ENCODE measurements at regions not wholly inside any gene's neighbourhood (a gene's known extent, or its start where the extent isn't known, plus 50 kb on each side); places are given as distances from the start of the nearest gene placed in this dataset.

DNA sequence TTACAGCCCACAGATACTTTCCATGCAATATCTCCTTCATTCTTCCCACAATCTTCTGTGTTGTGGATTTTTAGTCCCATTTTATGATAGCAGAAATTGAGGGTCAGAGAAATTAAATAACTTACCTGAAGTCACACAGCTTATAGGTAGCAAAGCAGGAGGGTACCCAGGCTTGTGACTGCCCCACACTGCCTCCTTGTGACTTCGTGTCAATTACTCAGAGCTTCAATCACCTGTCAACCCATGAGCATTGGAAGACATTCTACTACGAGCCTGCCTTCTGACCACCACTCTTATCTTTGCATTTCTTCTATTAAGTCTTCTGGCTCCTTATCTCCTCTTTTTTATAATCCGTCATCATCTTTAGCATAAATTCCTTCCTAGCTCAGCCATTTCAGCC, 71.6 kb upstream of the NRSN1 start:
- ChIA-PET POLR2A (no interaction called here), CTCF (interaction anchor here (0.6 to 1.4 kb wide), 3 partner anchors 9 to 96 kb away, joined by 3 to 4 read pairs (median 3); no protein-coding TSS in a partner anchor)
- H3K4me3 ChIP-seq (ENCODE audit: low read depth, low read length): no peak overlapping the region
- TF ChIP-seq ZBTB48 (tag by site-specific recombination; IDR thresholded peaks at IDR 0.05) (no peak), ZBTB1 (tag by site-specific recombination; IDR thresholded peaks at IDR 0.05) (no peak), ZFP69B (tag by site-specific recombination; IDR thresholded peaks at IDR 0.05) (no peak), ZNF501 (tag by site-specific recombination; IDR thresholded peaks at IDR 0.05) (no peak), ZNF354C (tag by site-specific recombination; IDR thresholded peaks at IDR 0.05; ENCODE audit: borderline replicate concordance, low read depth) (no peak), HIC1 (tag by site-specific recombination; IDR thresholded peaks at IDR 0.05) (no peak), YY1 (tag by site-specific recombination; IDR thresholded peaks at IDR 0.05) (no peak), ZNF292 (tag by site-specific recombination; IDR thresholded peaks at IDR 0.05; ENCODE audit: borderline replicate concordance, low read depth) (no peak), ZNF76 (tag by site-specific recombination; IDR thresholded peaks at IDR 0.05; ENCODE audit: borderline replicate concordance, low read depth) (no peak), MEIS1 (CRISPR knock-in tag; IDR thresholded peaks at IDR 0.05; ENCODE audit: borderline replicate concordance) (no peak)
- H3K4me1 ChIP-seq (ENCODE audit: control insufficient read depth, insufficient read depth, low read length): no peaks in the 10 kb centered on the region
- H3K36me3 ChIP-seq (ENCODE audit: control insufficient read depth in 2 of 2, insufficient read depth in 1 of 2, low read length in 2 of 2): no peaks in the 10 kb centered on the region
- no peak overlapping the region for H3K27ac ChIP-seq (ENCODE audit: extremely low read depth, low read depth, low read length)
- H3K9me3 ChIP-seq (ENCODE audit: control insufficient read depth, insufficient read depth, low read depth, low read length): no peaks in the 10 kb centered on the region

- Histone ChIP-seq H3K9me3 (ENCODE audit: control insufficient read depth, insufficient read depth, low read depth, low read length) (no peaks in the 10 kb centered on the region), H3K27ac (ENCODE audit: extremely low read depth, low read depth, low read length) (no peak overlapping the region), H3K4me1 (ENCODE audit: control insufficient read depth, insufficient read depth, low read length) (no peaks in the 10 kb centered on the region), H3K36me3 (ENCODE audit: control insufficient read depth in 2 of 2, insufficient read depth in 1 of 2, low read length in 2 of 2) (no peaks in the 10 kb centered on the region), H3K4me3 (ENCODE audit: low read depth, low read length) (no peak overlapping the region)
- POLR2A ChIA-PET: no interaction called here
- CTCF ChIA-PET: interaction anchor here (0.5 kb wide), 1 partner anchor 208 kb away, joined by 4 read pairs; no protein-coding TSS in a partner anchor
- no peak for TF ChIP-seq SP2 (tag by site-specific recombination; IDR thresholded peaks at IDR 0.05)
- TF ChIP-seq HIC1 (tag by site-specific recombination; IDR thresholded peaks at IDR 0.05): no peak
- TF ChIP-seq ZNF529 (tag by site-specific recombination; IDR thresholded peaks at IDR 0.05; ENCODE audit: insufficient replicate concordance): no peak
- TF ChIP-seq, protein P1, sequence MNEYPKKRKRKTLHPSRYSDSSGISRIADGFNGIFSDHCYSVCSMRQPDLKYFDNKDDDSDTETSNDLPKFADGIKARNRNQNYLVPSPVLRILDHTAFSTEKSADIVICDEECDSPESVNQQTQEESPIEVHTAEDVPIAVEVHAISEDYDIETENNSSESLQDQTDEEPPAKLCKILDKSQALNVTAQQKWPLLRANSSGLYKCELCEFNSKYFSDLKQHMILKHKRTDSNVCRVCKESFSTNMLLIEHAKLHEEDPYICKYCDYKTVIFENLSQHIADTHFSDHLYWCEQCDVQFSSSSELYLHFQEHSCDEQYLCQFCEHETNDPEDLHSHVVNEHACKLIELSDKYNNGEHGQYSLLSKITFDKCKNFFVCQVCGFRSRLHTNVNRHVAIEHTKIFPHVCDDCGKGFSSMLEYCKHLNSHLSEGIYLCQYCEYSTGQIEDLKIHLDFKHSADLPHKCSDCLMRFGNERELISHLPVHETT (tag by site-specific recombination; IDR thresholded peaks at IDR 0.05): no peak
- no peak for TF ChIP-seq ZBTB8A (tag by site-specific recombination; IDR thresholded peaks at IDR 0.05)
- TF ChIP-seq, protein P2, sequence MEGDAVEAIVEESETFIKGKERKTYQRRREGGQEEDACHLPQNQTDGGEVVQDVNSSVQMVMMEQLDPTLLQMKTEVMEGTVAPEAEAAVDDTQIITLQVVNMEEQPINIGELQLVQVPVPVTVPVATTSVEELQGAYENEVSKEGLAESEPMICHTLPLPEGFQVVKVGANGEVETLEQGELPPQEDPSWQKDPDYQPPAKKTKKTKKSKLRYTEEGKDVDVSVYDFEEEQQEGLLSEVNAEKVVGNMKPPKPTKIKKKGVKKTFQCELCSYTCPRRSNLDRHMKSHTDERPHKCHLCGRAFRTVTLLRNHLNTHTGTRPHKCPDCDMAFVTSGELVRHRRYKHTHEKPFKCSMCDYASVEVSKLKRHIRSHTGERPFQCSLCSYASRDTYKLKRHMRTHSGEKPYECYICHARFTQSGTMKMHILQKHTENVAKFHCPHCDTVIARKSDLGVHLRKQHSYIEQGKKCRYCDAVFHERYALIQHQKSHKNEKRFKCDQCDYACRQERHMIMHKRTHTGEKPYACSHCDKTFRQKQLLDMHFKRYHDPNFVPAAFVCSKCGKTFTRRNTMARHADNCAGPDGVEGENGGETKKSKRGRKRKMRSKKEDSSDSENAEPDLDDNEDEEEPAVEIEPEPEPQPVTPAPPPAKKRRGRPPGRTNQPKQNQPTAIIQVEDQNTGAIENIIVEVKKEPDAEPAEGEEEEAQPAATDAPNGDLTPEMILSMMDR (tag by site-specific recombination; IDR thresholded peaks at IDR 0.05): no peak
- TF ChIP-seq HOXC10 (CRISPR knock-in tag; IDR thresholded peaks at IDR 0.05): no peak
- no peak for TF ChIP-seq ZNF585B (tag by site-specific recombination; IDR thresholded peaks at IDR 0.05)
- TF ChIP-seq SP7 (tag by site-specific recombination; IDR thresholded peaks at IDR 0.05): no peak
- no peak for TF ChIP-seq ZNF114 (tag by site-specific recombination; IDR thresholded peaks at IDR 0.05)
- TF ChIP-seq ZNF549 (tag by site-specific recombination; IDR thresholded peaks at IDR 0.05): no peak
- no peak for TF ChIP-seq ZBTB20 (tag by site-specific recombination; IDR thresholded peaks at IDR 0.05)
- TF ChIP-seq, protein P3, sequence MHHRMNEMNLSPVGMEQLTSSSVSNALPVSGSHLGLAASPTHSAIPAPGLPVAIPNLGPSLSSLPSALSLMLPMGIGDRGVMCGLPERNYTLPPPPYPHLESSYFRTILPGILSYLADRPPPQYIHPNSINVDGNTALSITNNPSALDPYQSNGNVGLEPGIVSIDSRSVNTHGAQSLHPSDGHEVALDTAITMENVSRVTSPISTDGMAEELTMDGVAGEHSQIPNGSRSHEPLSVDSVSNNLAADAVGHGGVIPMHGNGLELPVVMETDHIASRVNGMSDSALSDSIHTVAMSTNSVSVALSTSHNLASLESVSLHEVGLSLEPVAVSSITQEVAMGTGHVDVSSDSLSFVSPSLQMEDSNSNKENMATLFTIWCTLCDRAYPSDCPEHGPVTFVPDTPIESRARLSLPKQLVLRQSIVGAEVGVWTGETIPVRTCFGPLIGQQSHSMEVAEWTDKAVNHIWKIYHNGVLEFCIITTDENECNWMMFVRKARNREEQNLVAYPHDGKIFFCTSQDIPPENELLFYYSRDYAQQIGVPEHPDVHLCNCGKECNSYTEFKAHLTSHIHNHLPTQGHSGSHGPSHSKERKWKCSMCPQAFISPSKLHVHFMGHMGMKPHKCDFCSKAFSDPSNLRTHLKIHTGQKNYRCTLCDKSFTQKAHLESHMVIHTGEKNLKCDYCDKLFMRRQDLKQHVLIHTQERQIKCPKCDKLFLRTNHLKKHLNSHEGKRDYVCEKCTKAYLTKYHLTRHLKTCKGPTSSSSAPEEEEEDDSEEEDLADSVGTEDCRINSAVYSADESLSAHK (tag by site-specific recombination; IDR thresholded peaks at IDR 0.05): no peak
- TF ChIP-seq ZNF157 (tag by site-specific recombination; IDR thresholded peaks at IDR 0.05): no peak
Measured at GRCh38 chr6:24056567-24056966, 69.4 kb upstream of the NRSN1 start.
